Psoas muscle (tissue), 7 donors: ENCODE measurements at regions not wholly inside any gene's neighbourhood (a gene's known extent, or its start where the extent isn't known, plus 50 kb on each side); places are given as distances from the start of the nearest gene placed in this dataset.
"Not testable (repeated sequence)": the region's sequence is repeated elsewhere in the genome, so short reads cannot be mapped to it uniquely, and the experiment has no call there.

Source experiments
- ATAC-seq, 4 donors: fragments of 200-7000 bp; cut with Tn5 transposase; one replicate each; pipeline ENCODE4 v1.9.1; 2020; ENCODE audit warnings: moderate library complexity in 3 of 4, mild to moderate bottlenecking in 2 of 4
- DNase-seq, 2 donors: peaks; one replicate each; pipeline ENCODE4 v3.0.0-alpha.2; 2020
- H3K27ac ChIP-seq: fragments of 200-600 bp; one replicate; pipeline ENCODE4 v1.8.0; 2022
- H3K27me3 ChIP-seq, 3 donors: fragments of 200-600 bp in 1 of 3; one replicate each; pipeline versions ENCODE4 v1.6.1 to v1.8.0; 2013 to 2022; ENCODE audit warnings: low read length in 2 of 3, mild to moderate bottlenecking in 2 of 3, moderate library complexity in 1 of 3; ENCODE audit not compliant: insufficient read depth in 3 of 3
- H3K36me3 ChIP-seq, 2 donors: fragments of 200-600 bp in 1 of 2; one replicate each; pipeline versions ENCODE4 v1.6.1 to v1.8.0; 2013 to 2022; ENCODE audit warnings: low read depth in 1 of 2, mild to moderate bottlenecking in 1 of 2, moderate library complexity in 1 of 2; ENCODE audit not compliant: insufficient read depth in 1 of 2
- H3K4me1 ChIP-seq: fragments of 200-600 bp; one replicate; pipeline ENCODE4 v1.8.0; 2022
- H3K4me3 ChIP-seq: fragments of 200-600 bp; one replicate; pipeline ENCODE4 v1.8.0; 2022; ENCODE audit warnings: mild to moderate bottlenecking
- H3K9me3 ChIP-seq: fragments of 200-600 bp; one replicate; pipeline ENCODE4 v1.8.0; 2022
- WGBS, 3 donors: extraction: QIAGEN DNeasy Blood & Tissue Kit; methylation state at CpG; one replicate each; pipeline versions ENCODE4 v1.1.6 to v1.1.7; 2013; 5-methylcytosine and 5-hydroxymethylcytosine counted together
- intact Hi-C, 2 donors: fragments of 100-400 bp; cut with DNase I; formaldehyde crosslinking; loops; one replicate each; pipeline versions ENCODE4 v1.11.0 to v1.14.2; 2022
- TF ChIP-seq, protein P1 (sequence below): fragments of 200-600 bp; IDR thresholded peaks from one replicate; pipeline ENCODE4 v1.8.0; 2022; ENCODE audit warnings: antibody characterized with exemption
- donor health status: healthy with polysubstance abuse.
- donor health status: DM: no; HTN: no; CAD: no; lungs with moderate emphysema.
- donor health status: Bipolar disorder and iron deficiency.
- donor health status: healthy.
- donor health status: DM: yes; HTN: yes; CAD: no.
- donor health status: DM: no; HTN: no; CAD: no.
- donor health status: DM: yes; HTN: yes; CAD: no.

DNA sequence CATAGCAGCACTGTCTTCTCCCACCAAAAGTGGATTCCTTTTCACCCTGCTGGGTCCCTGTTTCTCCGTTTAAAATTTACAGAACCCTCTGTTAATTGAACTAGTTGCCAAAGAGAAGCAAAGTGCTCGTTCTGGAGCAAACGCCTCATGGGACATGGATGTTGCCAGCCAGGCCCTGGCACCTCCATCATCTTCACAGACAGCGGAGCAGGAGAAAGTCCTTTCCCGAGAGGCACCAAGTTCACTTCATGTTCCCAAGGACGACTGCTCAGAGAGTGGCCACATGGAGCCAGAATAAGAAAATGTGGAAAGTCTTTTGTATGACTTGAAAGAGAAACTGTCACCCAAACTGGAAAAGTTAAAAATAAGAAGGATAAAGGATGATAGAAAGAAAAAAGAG, 151.5 kb downstream of the SOX1 start:
- no peaks in the 10 kb centered on the region for H3K36me3 ChIP-seq
- H3K4me3 ChIP-seq = no peak overlapping the region
- H3K27ac ChIP-seq = no peak overlapping the region
- no peak for DNase-seq
- no peak for ATAC-seq
- no peaks in the 10 kb centered on the region for H3K9me3 ChIP-seq
- TF ChIP-seq, protein P1, sequence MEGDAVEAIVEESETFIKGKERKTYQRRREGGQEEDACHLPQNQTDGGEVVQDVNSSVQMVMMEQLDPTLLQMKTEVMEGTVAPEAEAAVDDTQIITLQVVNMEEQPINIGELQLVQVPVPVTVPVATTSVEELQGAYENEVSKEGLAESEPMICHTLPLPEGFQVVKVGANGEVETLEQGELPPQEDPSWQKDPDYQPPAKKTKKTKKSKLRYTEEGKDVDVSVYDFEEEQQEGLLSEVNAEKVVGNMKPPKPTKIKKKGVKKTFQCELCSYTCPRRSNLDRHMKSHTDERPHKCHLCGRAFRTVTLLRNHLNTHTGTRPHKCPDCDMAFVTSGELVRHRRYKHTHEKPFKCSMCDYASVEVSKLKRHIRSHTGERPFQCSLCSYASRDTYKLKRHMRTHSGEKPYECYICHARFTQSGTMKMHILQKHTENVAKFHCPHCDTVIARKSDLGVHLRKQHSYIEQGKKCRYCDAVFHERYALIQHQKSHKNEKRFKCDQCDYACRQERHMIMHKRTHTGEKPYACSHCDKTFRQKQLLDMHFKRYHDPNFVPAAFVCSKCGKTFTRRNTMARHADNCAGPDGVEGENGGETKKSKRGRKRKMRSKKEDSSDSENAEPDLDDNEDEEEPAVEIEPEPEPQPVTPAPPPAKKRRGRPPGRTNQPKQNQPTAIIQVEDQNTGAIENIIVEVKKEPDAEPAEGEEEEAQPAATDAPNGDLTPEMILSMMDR = no peak
- intact Hi-C loops = no loop called here
- 45 to 59% (median 48%) methylated on average over 6 of the region's 6 CpGs for WGBS, 3 donors
- H3K27me3 ChIP-seq = peaks cover 0 to 4% (median 0%) of the 10 kb centered on the region in 3 donors
- no peaks in the 10 kb centered on the region for H3K4me1 ChIP-seq

DNA sequence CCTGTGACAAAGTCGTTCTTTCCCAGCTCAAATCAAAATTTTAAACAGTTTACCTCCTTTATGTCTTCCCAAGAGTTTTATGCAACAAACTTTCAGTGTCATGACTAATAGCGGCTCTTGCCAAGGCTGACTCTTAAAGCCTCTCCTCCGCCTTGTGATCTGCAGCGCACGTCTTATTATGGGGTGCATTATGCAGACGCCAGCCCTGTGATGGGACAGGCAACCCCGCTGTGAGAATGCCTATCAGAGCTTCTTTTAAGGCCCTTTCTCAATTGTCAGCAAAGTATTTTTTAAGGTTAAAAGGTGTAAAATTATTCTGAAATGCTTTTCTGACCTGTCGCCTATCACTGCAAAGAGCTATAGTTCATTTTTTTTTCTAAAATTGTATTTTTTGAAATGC, 152.8 kb downstream of the SOX1 start:
- ATAC-seq (no peak), DNase-seq (no peak)
- Histone ChIP-seq H3K4me3 (no peak overlapping the region), H3K36me3 (no peaks in the 10 kb centered on the region), H3K27me3 (no peaks in the 10 kb centered on the region), H3K27ac (no peak overlapping the region), H3K9me3 (no peaks in the 10 kb centered on the region), H3K4me1 (no peaks in the 10 kb centered on the region)
- intact Hi-C loops = no loop called here
- TF ChIP-seq, protein P1 = no peak
- 74 to 77% (median 76%) methylated on average over 8 of the region's 8 CpGs for WGBS, 3 donors

DNA sequence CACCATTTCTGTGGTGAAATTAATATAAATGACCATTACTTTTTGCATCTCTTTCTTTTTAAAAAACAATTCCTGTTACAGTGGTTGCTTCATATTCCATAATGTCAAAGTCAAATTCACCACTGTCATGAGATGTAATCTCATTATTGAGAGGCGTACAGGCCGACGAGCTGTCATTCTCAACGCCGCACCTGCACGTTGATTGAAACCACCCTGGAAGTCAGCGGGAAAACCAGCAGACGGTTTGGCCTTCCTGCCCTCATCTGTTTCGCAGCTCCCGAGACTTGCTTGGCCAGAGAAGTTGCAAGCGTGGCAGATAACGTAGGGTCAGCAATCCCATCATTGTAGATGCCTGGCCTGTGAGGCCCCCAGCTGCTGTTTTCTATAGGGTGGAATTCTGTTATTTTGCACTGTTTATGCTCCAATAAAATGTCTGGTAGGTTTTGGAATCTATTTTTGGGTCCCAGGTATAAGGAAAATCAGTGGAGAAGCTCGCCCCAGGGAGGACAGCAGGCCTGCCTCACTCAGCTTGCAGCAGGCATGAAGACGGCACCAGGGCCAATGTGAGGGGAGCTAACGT, 153.4 kb downstream of the SOX1 start:
- Histone ChIP-seq H3K4me3 (no peak overlapping the region), H3K9me3 (no peaks in the 10 kb centered on the region), H3K27ac (no peak overlapping the region), H3K4me1 (no peaks in the 10 kb centered on the region), H3K27me3 (no peaks in the 10 kb centered on the region), H3K36me3 (no peaks in the 10 kb centered on the region)
- ATAC-seq (no peak), DNase-seq (no peak)
- TF ChIP-seq, protein P1 = no peak
- intact Hi-C loops = no loop called here
- 76 to 77% (median 77%) methylated on average over 15 of the region's 15 CpGs for WGBS, 3 donors

DNA sequence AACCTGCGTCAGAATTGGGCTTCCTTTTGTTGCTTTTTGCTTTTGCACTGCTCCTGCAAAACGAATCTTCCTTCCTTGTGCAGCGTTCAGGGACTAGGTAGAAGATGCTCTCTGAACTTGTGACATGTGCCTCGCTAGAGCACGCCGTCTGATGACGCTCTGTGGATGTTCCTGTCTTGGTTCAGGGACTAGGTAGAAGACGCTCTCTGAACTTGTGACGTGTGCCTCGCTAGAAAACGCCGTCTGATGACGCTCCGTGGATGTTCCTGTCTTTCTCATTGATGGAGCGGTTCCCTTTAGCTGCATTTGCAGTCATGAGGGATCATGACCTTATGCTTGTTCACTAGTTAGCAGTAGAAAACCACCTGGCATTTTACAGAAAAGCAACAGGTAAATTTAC, 154.0 kb downstream of the SOX1 start:
- DNase-seq = no peak
- no peak overlapping the region for H3K4me3 ChIP-seq
- no peaks in the 10 kb centered on the region for H3K27me3 ChIP-seq
- H3K4me1 ChIP-seq = no peaks in the 10 kb centered on the region
- no peak for ATAC-seq
- WGBS, 3 donors = 86 to 89% (median 88%) methylated on average over 15 of the region's 15 CpGs
- no peak overlapping the region for H3K27ac ChIP-seq
- TF ChIP-seq, protein P1 = no peak
- intact Hi-C loops = no loop called here
- H3K9me3 ChIP-seq = no peaks in the 10 kb centered on the region
- no peaks in the 10 kb centered on the region for H3K36me3 ChIP-seq

DNA sequence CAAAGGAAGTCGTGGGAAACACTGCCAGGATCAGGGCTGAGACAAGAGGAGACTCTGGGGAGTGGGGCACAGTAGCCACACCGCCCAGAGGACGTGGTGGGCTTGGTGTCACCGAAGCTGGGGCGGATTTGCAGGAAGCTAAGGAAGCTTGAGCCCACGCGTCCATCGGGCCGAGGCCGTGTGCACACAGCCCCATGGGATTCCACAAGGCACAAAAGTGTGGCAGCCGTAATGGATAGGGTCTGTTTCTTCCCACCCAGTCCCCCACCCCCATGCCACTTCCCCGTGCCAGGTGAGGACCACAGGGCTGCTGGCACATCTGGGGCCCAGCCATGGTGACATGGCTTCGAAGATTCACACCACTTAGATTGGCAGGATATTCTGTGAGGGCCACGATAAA, 153.2 kb upstream of the SPACA7 start:
- TF ChIP-seq, protein P1 = no peak
- intact Hi-C loops = no loop called here
- no peak for DNase-seq
- no peak for ATAC-seq
- no peak overlapping the region for H3K4me3 ChIP-seq
- H3K27me3 ChIP-seq = no peaks in the 10 kb centered on the region
- WGBS, 3 donors = 79 to 81% (median 79%) methylated on average over 14 of the region's 14 CpGs
- H3K36me3 ChIP-seq = no peaks in the 10 kb centered on the region
- no peaks in the 10 kb centered on the region for H3K9me3 ChIP-seq
- no peaks in the 10 kb centered on the region for H3K4me1 ChIP-seq
- no peak overlapping the region for H3K27ac ChIP-seq

DNA sequence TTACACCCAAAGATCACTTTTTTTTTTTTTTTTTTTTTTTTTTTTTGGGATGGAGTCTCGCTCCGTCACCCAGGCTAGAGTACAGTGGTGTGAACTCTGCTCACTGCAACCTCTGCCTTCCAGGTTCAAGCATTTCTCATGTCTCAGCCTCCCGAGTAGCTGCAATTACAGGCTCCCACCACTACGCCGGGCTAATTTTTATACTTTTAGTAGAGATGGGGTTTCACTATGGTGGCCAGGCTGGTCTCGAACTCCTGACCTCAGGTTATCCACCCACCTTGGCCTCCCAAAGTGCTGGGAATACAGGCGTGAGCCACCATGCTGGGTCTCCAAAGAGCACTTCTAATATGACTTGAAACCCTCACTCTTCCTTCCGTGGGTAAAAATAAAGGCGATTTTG, 152.2 kb upstream of the SPACA7 start:
- H3K27me3 ChIP-seq, H3K27ac ChIP-seq, H3K36me3 ChIP-seq, ATAC-seq, DNase-seq, H3K4me3 ChIP-seq, H3K4me1 ChIP-seq, H3K9me3 ChIP-seq, intact Hi-C loops: not testable (repeated sequence)
- 65 to 79% (median 76%) methylated on average over 9 of the region's 9 CpGs for WGBS, 3 donors
